Stimulated activated memory B cell treated with anti-CD40 and anti-IgM and Interleukin-4, amounts not matched to agents 10 μg/mL and 1 μg/mL and 100 μg/mL, for 72 hours (primary cell): ENCODE measurements at regions not wholly inside any gene's neighbourhood (a gene's known extent, or its start where the extent isn't known, plus 50 kb on each side); places are given as distances from the start of the nearest gene placed in this dataset.

ENCODE experiments used
- ATAC-seq: fragments of 150-1000 bp; cut with Tn5 transposase; 2 replicates; pipeline ENCODE4 v1.10.0; 2021
- H3K27ac Mint-ChIP-seq: one replicate; pipeline ENCODE4 v1.8.0; 2022; ENCODE audit warnings: mild to moderate bottlenecking, mixed read lengths
- H3K27me3 Mint-ChIP-seq: one replicate; pipeline ENCODE4 v1.8.0; 2022; ENCODE audit warnings: mixed read lengths
- H3K36me3 Mint-ChIP-seq: one replicate; pipeline ENCODE4 v1.8.0; 2022; ENCODE audit warnings: mixed read lengths
- H3K4me1 Mint-ChIP-seq: one replicate; pipeline ENCODE4 v1.8.0; 2022; ENCODE audit warnings: mixed read lengths
- H3K4me3 Mint-ChIP-seq: one replicate; pipeline ENCODE4 v1.8.0; 2022; ENCODE audit warnings: mild to moderate bottlenecking, moderate library complexity, mixed read lengths
- H3K9me3 Mint-ChIP-seq: one replicate; pipeline ENCODE4 v1.8.0; 2022; ENCODE audit warnings: mixed read lengths

DNA sequence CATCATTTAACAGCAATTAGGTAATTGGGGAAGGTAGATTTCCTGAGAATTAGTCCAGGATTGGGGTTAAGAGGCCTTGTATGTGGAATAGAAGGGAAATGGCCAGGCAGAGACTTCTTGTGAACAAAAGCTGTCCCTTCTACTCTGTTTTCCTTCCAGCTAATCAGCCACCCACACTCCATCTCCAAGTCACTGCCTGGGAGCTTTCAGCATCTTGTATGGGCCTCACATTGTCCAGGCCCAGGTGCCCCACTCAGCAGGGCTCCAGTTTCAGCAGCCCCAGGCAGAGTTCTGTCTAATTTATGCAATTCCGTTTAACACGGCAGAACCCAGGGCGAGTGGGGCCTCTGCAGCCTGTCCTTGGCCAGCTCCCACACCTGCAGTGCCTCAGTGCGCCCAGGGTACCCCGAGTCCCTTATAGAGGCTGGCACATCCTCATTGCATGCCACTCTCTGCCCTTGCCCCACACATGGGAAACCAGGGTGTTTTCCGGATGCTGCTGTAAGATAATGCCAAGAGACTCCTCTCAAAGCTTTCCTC, 113.0 kb downstream of the EDN3 start:
- Mint-ChIP-seq H3K4me1 (no peaks in the 10 kb centered on the region), H3K9me3 (no peaks in the 10 kb centered on the region), H3K4me3 (no peak overlapping the region), H3K36me3 (no peaks in the 10 kb centered on the region), H3K27ac (no peak overlapping the region), H3K27me3 (peaks cover 27% of the 10 kb centered on the region)
- no peak for ATAC-seq

GRCh38 chr20:59414936-59415623, 114.7 kb downstream of the EDN3 start:
- Mint-ChIP-seq H3K4me1 (no peaks in the 10 kb centered on the region), H3K27me3 (peaks cover 42% of the 10 kb centered on the region), H3K27ac (no peak overlapping the region), H3K9me3 (no peaks in the 10 kb centered on the region), H3K36me3 (no peaks in the 10 kb centered on the region), H3K4me3 (no peak overlapping the region)
- ATAC-seq = no peak

- no peak overlapping the region for H3K4me3 Mint-ChIP-seq
- no peaks in the 10 kb centered on the region for H3K4me1 Mint-ChIP-seq
- no peak for ATAC-seq
- H3K27me3 Mint-ChIP-seq = peaks cover 33% of the 10 kb centered on the region
- H3K36me3 Mint-ChIP-seq = no peaks in the 10 kb centered on the region
- H3K9me3 Mint-ChIP-seq = no peaks in the 10 kb centered on the region
- no peak overlapping the region for H3K27ac Mint-ChIP-seq
Measured at GRCh38 chr20:59416916-59417315, 116.5 kb downstream of the EDN3 start.

GRCh38 chr20:59421089-59421488, 120.7 kb downstream of the EDN3 start:
- Mint-ChIP-seq H3K4me3 (no peak overlapping the region), H3K27me3 (peaks cover 25% of the 10 kb centered on the region), H3K9me3 (no peaks in the 10 kb centered on the region), H3K4me1 (no peaks in the 10 kb centered on the region), H3K36me3 (no peaks in the 10 kb centered on the region), H3K27ac (no peak overlapping the region)
- no peak for ATAC-seq

DNA sequence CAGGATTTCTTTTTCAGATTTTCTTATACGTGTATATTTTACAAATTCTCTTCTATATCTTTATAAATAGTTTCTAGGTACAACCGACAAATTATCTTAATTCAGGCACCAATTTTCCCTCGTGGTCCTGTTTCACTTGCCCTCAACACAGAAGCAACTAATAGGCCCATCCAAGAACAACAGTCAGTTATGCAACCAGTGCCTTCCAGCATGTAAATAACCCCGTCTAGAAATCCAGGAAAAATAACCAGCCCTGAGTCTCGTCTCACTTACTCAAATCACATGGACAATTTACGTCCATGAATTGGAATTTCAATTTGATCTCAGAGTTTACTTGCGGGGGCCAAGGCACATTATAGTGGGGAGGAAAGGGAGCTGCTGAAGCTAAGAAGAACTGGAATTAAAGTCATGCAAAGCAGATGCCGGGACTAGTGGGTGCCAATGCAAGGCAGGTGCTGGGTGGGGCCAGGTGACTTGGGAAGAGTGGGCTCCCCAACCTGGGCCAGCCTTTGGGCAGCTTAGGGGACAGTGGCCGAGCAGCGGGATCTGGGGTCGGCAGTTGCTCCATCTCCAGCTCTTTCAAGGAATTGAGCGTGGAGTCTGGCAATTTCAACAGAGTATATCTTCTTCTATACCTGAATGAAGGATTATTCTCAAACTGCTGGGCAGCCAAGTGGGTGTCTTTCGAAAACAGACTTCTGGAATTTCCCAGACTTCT, 121.7 kb downstream of the EDN3 start:
- Mint-ChIP-seq H3K4me1 (no peaks in the 10 kb centered on the region), H3K4me3 (no peak overlapping the region), H3K9me3 (no peaks in the 10 kb centered on the region), H3K36me3 (no peaks in the 10 kb centered on the region), H3K27me3 (peaks cover 24% of the 10 kb centered on the region), H3K27ac (no peak overlapping the region)
- ATAC-seq = peak; percentile 22

- Mint-ChIP-seq H3K9me3 (peaks cover 3% of the 10 kb centered on the region), H3K4me1 (no peaks in the 10 kb centered on the region), H3K4me3 (no peak overlapping the region), H3K27me3 (peaks cover 16% of the 10 kb centered on the region), H3K36me3 (no peaks in the 10 kb centered on the region), H3K27ac (no peak overlapping the region)
- ATAC-seq = no peak
Measured at GRCh38 chr20:59422872-59423544, 122.6 kb downstream of the EDN3 start.

DNA sequence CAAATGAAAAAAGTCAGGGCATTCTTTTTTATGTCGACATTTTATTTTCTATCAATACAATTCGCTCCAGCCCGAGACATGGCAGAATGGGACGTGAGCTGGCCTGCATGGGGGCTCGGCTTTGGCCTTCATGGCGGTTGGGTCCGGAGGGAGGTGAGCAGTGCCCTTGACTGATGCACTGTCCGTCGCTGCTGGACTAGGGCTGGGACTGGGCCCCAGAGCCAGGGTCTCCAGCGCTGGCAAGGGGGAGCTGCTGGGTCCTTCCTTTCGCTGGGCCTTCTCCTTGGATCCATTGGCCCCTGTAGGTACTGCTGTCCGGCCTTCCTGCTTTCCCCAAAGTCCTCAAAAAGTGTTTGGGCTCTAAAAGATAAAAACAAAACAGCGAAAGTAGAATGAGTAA, 124.6 kb downstream of the EDN3 start:
- Mint-ChIP-seq H3K36me3 (no peaks in the 10 kb centered on the region), H3K4me1 (peaks cover 17% of the 10 kb centered on the region), H3K27me3 (peaks cover under 1% of the 10 kb centered on the region), H3K9me3 (peaks cover 6% of the 10 kb centered on the region), H3K4me3 (no peak overlapping the region), H3K27ac (no peak overlapping the region)
- no peak for ATAC-seq

DNA sequence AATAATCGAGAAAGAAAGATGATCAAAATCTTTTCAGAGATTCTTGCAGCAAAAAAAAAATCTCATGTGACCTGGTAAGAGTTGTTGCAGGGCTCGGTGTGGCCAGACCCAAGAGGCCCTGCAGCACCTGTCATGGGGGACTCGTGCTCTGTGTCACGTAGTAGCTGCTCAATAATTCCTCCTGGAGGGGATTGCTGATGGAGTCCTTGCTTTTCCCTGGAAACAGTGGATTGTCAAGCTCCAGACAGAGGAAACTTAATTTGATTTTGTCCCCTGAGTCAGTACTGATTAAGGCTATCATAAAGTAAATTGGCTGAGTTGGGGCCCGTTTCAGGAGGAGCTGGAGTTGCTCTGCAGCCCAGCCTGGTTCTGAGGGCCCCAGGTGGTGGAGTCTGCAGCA, 125.2 kb downstream of the EDN3 start:
- Mint-ChIP-seq H3K36me3 (no peaks in the 10 kb centered on the region), H3K27ac (no peak overlapping the region), H3K9me3 (peaks cover 6% of the 10 kb centered on the region), H3K27me3 (no peaks in the 10 kb centered on the region), H3K4me3 (no peak overlapping the region), H3K4me1 (peaks cover 17% of the 10 kb centered on the region)
- no peak for ATAC-seq

DNA sequence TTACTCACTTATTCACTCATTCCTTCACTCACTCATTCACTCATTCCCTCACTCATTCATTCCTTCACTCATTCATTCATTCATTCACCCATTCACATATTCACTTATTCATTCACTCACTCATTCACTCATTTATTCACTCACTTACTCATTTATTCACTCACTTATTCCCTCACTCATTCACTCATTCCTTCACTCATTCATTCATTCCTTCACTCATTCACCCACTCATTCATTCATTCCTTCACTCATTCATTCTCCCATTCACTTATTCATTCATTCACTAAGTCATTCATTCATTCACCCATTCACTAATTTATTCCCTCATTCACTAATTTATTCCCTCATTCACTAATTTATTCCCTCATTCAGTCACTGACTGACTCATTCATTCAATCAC, 127.6 kb downstream of the EDN3 start:
- Mint-ChIP-seq H3K27ac (no peak overlapping the region), H3K4me1 (peaks cover 17% of the 10 kb centered on the region), H3K27me3 (peaks cover 5% of the 10 kb centered on the region), H3K9me3 (peaks cover 6% of the 10 kb centered on the region), H3K4me3 (no peak overlapping the region), H3K36me3 (no peaks in the 10 kb centered on the region)
- ATAC-seq = no peak

- peaks cover 17% of the 10 kb centered on the region for H3K4me1 Mint-ChIP-seq
- H3K36me3 Mint-ChIP-seq = no peaks in the 10 kb centered on the region
- no peak overlapping the region for H3K27ac Mint-ChIP-seq
- H3K27me3 Mint-ChIP-seq = peaks cover 11% of the 10 kb centered on the region
- H3K4me3 Mint-ChIP-seq = peak overlapping the region; percentile 57
- no peak for ATAC-seq
- H3K9me3 Mint-ChIP-seq = peaks cover 6% of the 10 kb centered on the region
Measured at GRCh38 chr20:59428441-59429205, 128.2 kb downstream of the EDN3 start.

- H3K36me3 Mint-ChIP-seq = no peaks in the 10 kb centered on the region
- H3K27me3 Mint-ChIP-seq = peaks cover 14% of the 10 kb centered on the region
- H3K27ac Mint-ChIP-seq = no peak overlapping the region
- H3K4me3 Mint-ChIP-seq = peak overlapping the region; percentile 57
- peaks cover 17% of the 10 kb centered on the region for H3K4me1 Mint-ChIP-seq
- no peak for ATAC-seq
- H3K9me3 Mint-ChIP-seq = peaks cover 6% of the 10 kb centered on the region
Measured at GRCh38 chr20:59429396-59429795, 129.0 kb downstream of the EDN3 start.

DNA sequence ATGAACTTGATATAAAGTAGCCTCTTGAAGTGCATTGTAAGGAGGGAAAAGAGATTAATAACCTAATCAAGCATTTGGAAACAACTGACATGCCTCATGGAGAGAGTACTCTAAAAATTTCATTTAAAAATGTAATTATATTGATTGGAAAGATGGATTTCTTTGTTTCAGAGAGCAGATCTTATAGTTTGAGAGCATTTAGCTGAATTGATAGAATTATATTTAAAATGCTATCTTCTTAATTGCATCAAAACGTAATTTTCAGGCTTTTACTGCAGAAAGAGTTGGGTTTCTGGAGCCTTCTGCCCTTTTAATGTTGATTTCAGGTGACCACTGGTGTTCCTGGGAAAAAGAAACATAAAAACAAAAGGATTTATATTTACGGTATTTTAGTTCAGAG, 130.6 kb downstream of the EDN3 start:
- Mint-ChIP-seq H3K27ac (no peak overlapping the region), H3K4me3 (no peak overlapping the region), H3K36me3 (no peaks in the 10 kb centered on the region), H3K9me3 (peaks cover 6% of the 10 kb centered on the region), H3K27me3 (peaks cover 20% of the 10 kb centered on the region), H3K4me1 (peaks cover 17% of the 10 kb centered on the region)
- no peak for ATAC-seq

GRCh38 chr20:59434960-59435359, 134.5 kb downstream of the EDN3 start:
- peaks cover 28% of the 10 kb centered on the region for H3K27me3 Mint-ChIP-seq
- H3K27ac Mint-ChIP-seq = no peak overlapping the region
- no peaks in the 10 kb centered on the region for H3K4me1 Mint-ChIP-seq
- no peaks in the 10 kb centered on the region for H3K9me3 Mint-ChIP-seq
- H3K36me3 Mint-ChIP-seq = no peaks in the 10 kb centered on the region
- no peak for ATAC-seq
- H3K4me3 Mint-ChIP-seq = no peak overlapping the region

GRCh38 chr20:59435518-59435917, 135.1 kb downstream of the EDN3 start:
- H3K27ac Mint-ChIP-seq = no peak overlapping the region
- no peaks in the 10 kb centered on the region for H3K36me3 Mint-ChIP-seq
- H3K4me1 Mint-ChIP-seq = no peaks in the 10 kb centered on the region
- H3K27me3 Mint-ChIP-seq = peaks cover 28% of the 10 kb centered on the region
- H3K4me3 Mint-ChIP-seq = no peak overlapping the region
- no peaks in the 10 kb centered on the region for H3K9me3 Mint-ChIP-seq
- ATAC-seq = no peak

DNA sequence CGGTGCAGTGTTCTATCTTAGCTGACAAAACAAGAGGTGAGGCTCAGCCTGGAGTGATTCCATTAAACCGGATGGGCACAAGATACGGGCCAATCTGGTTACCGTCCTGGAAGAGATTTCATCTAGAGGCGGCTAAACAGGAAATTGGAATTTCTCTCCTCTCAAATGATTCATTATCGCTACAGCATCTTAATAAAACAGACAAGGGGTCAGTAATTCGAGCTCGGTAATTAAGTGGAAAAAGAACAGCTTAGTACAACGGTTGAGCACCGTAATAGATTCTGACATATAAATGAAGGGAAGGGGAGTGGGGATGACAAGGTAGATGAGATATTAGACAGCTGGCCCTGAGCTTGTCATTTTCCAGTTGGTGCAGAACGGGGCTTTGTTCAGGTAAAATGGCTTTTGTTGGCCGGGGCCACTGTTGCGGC, 137.2 kb downstream of the EDN3 start:
- H3K36me3 Mint-ChIP-seq = no peaks in the 10 kb centered on the region
- no peak for ATAC-seq
- H3K27ac Mint-ChIP-seq = no peak overlapping the region
- H3K4me1 Mint-ChIP-seq = no peaks in the 10 kb centered on the region
- H3K27me3 Mint-ChIP-seq = peaks cover 30% of the 10 kb centered on the region
- H3K9me3 Mint-ChIP-seq = no peaks in the 10 kb centered on the region
- no peak overlapping the region for H3K4me3 Mint-ChIP-seq
